Esophagus muscularis mucosa (tissue), 4 donors: ENCODE measurements at regions not wholly inside any gene's neighbourhood (a gene's known extent, or its start where the extent isn't known, plus 50 kb on each side); places are given as distances from the start of the nearest gene placed in this dataset.

Source experiments
- DNase-seq: peaks from one replicate; pipeline ENCODE4 v3.0.0-alpha.2; 2017; ENCODE audit errors: extremely low spot score
- H3K27ac ChIP-seq, 4 donors: fragments of 200-600 bp; sonication (generic); replicated peaks in 1 of 4; 1 replicate in 3 of 4; 2 replicates in 1 of 4; pipeline ENCODE4 v1.5.1; 2016 to 2019; ENCODE audit warnings: mild to moderate bottlenecking in 1 of 4
- H3K27me3 ChIP-seq, 4 donors: fragments of 200-600 bp; sonication (generic); one replicate each; pipeline versions ENCODE4 v1.5.1 to v1.6.0; 2016 to 2019
- H3K36me3 ChIP-seq, 4 donors: fragments of 200-600 bp; sonication (generic); one replicate each; pipeline ENCODE4 v1.5.1; 2016 to 2019
- H3K4me1 ChIP-seq, 4 donors: fragments of 200-600 bp; sonication (generic); one replicate each; pipeline ENCODE4 v1.5.1; 2016 to 2019
- H3K4me3 ChIP-seq, 4 donors: fragments of 200-600 bp; sonication (generic); 1 replicate in 2 of 4; 2 replicates in 2 of 4; pipeline ENCODE4 v1.5.1; 2016 to 2019; ENCODE audit warnings: mild to moderate bottlenecking in 4 of 4, moderate library complexity in 1 of 4
- H3K9me3 ChIP-seq, 4 donors: fragments of 200-600 bp; sonication (generic); 1 replicate in 3 of 4; 2 replicates in 1 of 4; pipeline ENCODE4 v1.5.1; 2016 to 2019
- CTCF ChIP-seq, 3 experiments: fragments of 200-600 bp in 2 of 3; fragments of 450-650 bp in 1 of 3; sonication (generic) in 2 of 3; IDR thresholded peaks; one replicate each; pipeline ENCODE4 v1.5.1; 2017 to 2019; ENCODE audit warnings: antibody characterized with exemption in 3 of 3, mild to moderate bottlenecking in 2 of 3, moderate library complexity in 1 of 3
- EP300 ChIP-seq: sonication (generic); formaldehyde crosslinking; IDR thresholded peaks from one replicate; pipeline ENCODE4 v1.6.1; 2017; ENCODE audit warnings: antibody characterized with exemption
- POLR2A ChIP-seq: fragments of 450-650 bp; IDR thresholded peaks from one replicate; pipeline ENCODE4 v1.6.1; 2017; ENCODE audit warnings: antibody characterized with exemption, moderate library complexity, mild to moderate bottlenecking, low read depth
- POLR2AphosphoS5 ChIP-seq, 2 donors: sonication (generic); formaldehyde crosslinking; IDR thresholded peaks; one replicate each; pipeline ENCODE4 v1.6.1; 2017; ENCODE audit warnings: antibody characterized with exemption in 2 of 2
- WGBS: methylation state at CpG from one replicate; pipeline ENCODE4 v1.1.5; 2018; 5-methylcytosine and 5-hydroxymethylcytosine counted together
- intact Hi-C: fragments of 100-400 bp; cut with DNase I; formaldehyde crosslinking; loops from one replicate; pipeline ENCODE4 v1.15.1; 2023

- Histone ChIP-seq H3K36me3 (no peaks in the 10 kb centered on the region), H3K27me3 (no peaks in the 10 kb centered on the region), H3K9me3 (no peaks in the 10 kb centered on the region), H3K4me3 (no peak overlapping the region), H3K4me1 (no peaks in the 10 kb centered on the region), H3K27ac (no peak overlapping the region)
- WGBS: 89% methylated on average over 4 of the region's 4 CpGs
- intact Hi-C loops: no loop called here
- no peak for DNase-seq
- TF ChIP-seq CTCF (IDR thresholded peaks at IDR 0.05) (no peak), POLR2AphosphoS5 (IDR thresholded peaks at IDR 0.05) (no peak), EP300 (no peak), POLR2A (no peak)
These were observed 330.3 kb upstream of the GOLIM4 start for GRCh38 chr3:168425936-168426595.

- no peaks in the 10 kb centered on the region for H3K4me1 ChIP-seq
- H3K9me3 ChIP-seq: no peaks in the 10 kb centered on the region
- TF ChIP-seq EP300: no peak
- TF ChIP-seq CTCF (IDR thresholded peaks at IDR 0.05): no peak
- TF ChIP-seq POLR2AphosphoS5 (IDR thresholded peaks at IDR 0.05): no peak
- TF ChIP-seq POLR2A: no peak
- WGBS: 67% methylated on average over 4 of the region's 4 CpGs
- intact Hi-C loops: no loop called here
- DNase-seq: no peak
- no peaks in the 10 kb centered on the region for H3K27me3 ChIP-seq
- H3K27ac ChIP-seq: no peak overlapping the region
- no peaks in the 10 kb centered on the region for H3K36me3 ChIP-seq
- no peak overlapping the region for H3K4me3 ChIP-seq
These were observed 328.5 kb upstream of the GOLIM4 start for GRCh38 chr3:168424059-168424734.

- Histone ChIP-seq H3K4me3 (no peak overlapping the region), H3K4me1 (no peaks in the 10 kb centered on the region), H3K36me3 (no peaks in the 10 kb centered on the region), H3K27ac (no peak overlapping the region), H3K27me3 (no peaks in the 10 kb centered on the region), H3K9me3 (no peaks in the 10 kb centered on the region)
- DNase-seq: no peak
- intact Hi-C loops: no loop called here
- 88% methylated on average over 1 of the region's 1 CpG for WGBS
- TF ChIP-seq POLR2AphosphoS5 (IDR thresholded peaks at IDR 0.05) (no peak), POLR2A (no peak), CTCF (IDR thresholded peaks at IDR 0.05) (no peak), EP300 (no peak)
These were observed 327.1 kb upstream of the GOLIM4 start for GRCh38 chr3:168422843-168423242.

- TF ChIP-seq POLR2AphosphoS5 (IDR thresholded peaks at IDR 0.05) (no peak), POLR2A (no peak), CTCF (IDR thresholded peaks at IDR 0.05) (no peak), EP300 (no peak)
- Histone ChIP-seq H3K27ac (no peak overlapping the region), H3K4me1 (no peaks in the 10 kb centered on the region), H3K27me3 (no peaks in the 10 kb centered on the region), H3K4me3 (no peak overlapping the region), H3K36me3 (no peaks in the 10 kb centered on the region), H3K9me3 (no peaks in the 10 kb centered on the region)
- 90% methylated on average over 2 of the region's 2 CpGs for WGBS
- intact Hi-C loops: no loop called here
- DNase-seq: no peak
These were observed 323.4 kb upstream of the GOLIM4 start for GRCh38 chr3:168419091-168419490.
